HG02623 (cell line): ENCODE measurements at regions not wholly inside any gene's neighbourhood (a gene's known extent, or its start where the extent isn't known, plus 50 kb on each side); places are given as distances from the start of the nearest gene placed in this dataset.

Experiments
- ATAC-seq: cut with Tn5 transposase; IDR thresholded peaks from one replicate; pipeline ENCODE4 v1.9.1; 2021; ENCODE audit warnings: moderate library complexity; ENCODE audit not compliant: unreplicated experiment

GRCh38 chr20:24147479-24147878 lies 158.9 kb upstream of the GGTLC1 start:
- no peak for ATAC-seq

GRCh38 chr20:24146231-24146634 lies 157.7 kb upstream of the GGTLC1 start:
- ATAC-seq = no peak

GRCh38 chr20:24144371-24144770 lies 155.8 kb upstream of the GGTLC1 start:
- ATAC-seq = no peak

GRCh38 chr20:24141111-24141510 lies 152.5 kb upstream of the GGTLC1 start:
- ATAC-seq = no peak

- ATAC-seq = no peak
Measured at GRCh38 chr20:24139846-24140245, 151.3 kb upstream of the GGTLC1 start.

- ATAC-seq = no peak
Measured at GRCh38 chr20:24138951-24139350, 150.4 kb upstream of the GGTLC1 start.

- no peak for ATAC-seq
Measured at GRCh38 chr20:24138196-24138857, 149.7 kb upstream of the GGTLC1 start.

- ATAC-seq = no peak
Measured at GRCh38 chr20:24136659-24137246, 148.2 kb upstream of the GGTLC1 start.

- ATAC-seq = no peak
Measured at GRCh38 chr20:24135781-24136180, 147.2 kb upstream of the GGTLC1 start.

GRCh38 chr20:24134930-24135329 lies 146.4 kb upstream of the GGTLC1 start:
- no peak for ATAC-seq

- ATAC-seq = no peak
Measured at GRCh38 chr20:24134284-24134683, 145.7 kb upstream of the GGTLC1 start.

GRCh38 chr20:24132246-24132645 lies 143.7 kb upstream of the GGTLC1 start:
- no peak for ATAC-seq

GRCh38 chr20:24131684-24132083 lies 143.1 kb upstream of the GGTLC1 start:
- ATAC-seq = no peak

GRCh38 chr20:24131281-24131680 lies 142.7 kb upstream of the GGTLC1 start:
- ATAC-seq = no peak

- ATAC-seq = no peak
Measured at GRCh38 chr20:24129641-24130040, 141.1 kb upstream of the GGTLC1 start.

GRCh38 chr20:24124951-24125650 lies 136.5 kb upstream of the GGTLC1 start:
- no peak for ATAC-seq

GRCh38 chr20:24124003-24124402 lies 135.4 kb upstream of the GGTLC1 start:
- ATAC-seq = no peak

GRCh38 chr20:24118441-24119175 lies 130.0 kb upstream of the GGTLC1 start:
- no peak for ATAC-seq

- ATAC-seq = no peak
Measured at GRCh38 chr20:24118034-24118433, 129.5 kb upstream of the GGTLC1 start.

- ATAC-seq = no peak
Measured at GRCh38 chr20:24117383-24117782, 128.8 kb upstream of the GGTLC1 start.

GRCh38 chr20:24116611-24117010 lies 128.0 kb upstream of the GGTLC1 start:
- no peak for ATAC-seq

GRCh38 chr20:24112360-24112759 lies 123.8 kb upstream of the GGTLC1 start:
- no peak for ATAC-seq
